ENCODE measurements at regions not wholly inside any gene's neighbourhood (a gene's known extent, or its start where the extent isn't known, plus 50 kb on each side); places are given as distances from the start of the nearest gene placed in this dataset.
A peak's percentile ranks its signal among the peaks of the same experiment; 100 is the strongest.

DNA sequence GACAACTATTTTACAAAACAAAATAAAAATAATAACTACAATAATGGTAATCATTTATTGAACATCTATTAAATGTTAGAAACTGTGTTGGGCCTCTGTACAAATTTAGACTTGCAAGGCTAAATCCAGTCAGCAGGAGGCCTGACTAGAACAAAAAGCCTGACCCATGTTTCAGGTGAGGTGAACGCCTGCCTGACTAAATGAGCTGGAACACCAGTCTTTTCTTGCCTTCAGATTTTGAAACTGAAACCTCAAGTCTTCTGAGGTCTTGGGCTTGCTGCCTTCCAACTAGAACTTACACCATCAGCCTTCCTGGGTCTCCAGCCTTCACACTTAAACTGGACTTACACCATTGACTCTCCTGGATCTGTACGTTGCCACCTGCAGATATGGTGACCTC, 706.9 kb downstream of the TBL1XR1 start:
- no peak overlapping the region for H3K27ac ChIP-seq
- no peak for TF ChIP-seq CTCF (IDR thresholded peaks at IDR 0.05; ENCODE audit: low read depth, low read length, missing control alignments)
- in situ Hi-C loops (cut with HindIII; ENCODE audit: low pct_ligation_motif_present, low sequenced_read_pairs) = no loop called here
- DNase-seq = no peak
- H3K4me3 ChIP-seq (ENCODE audit: low read depth, low read length) = no peak overlapping the region
- no peaks in the 10 kb centered on the region for H3K36me3 ChIP-seq (replicated peaks)
- no peaks in the 10 kb centered on the region for H3K27me3 ChIP-seq (replicated peaks)

- DNase-seq = no peak
- Histone ChIP-seq H3K4me3 (ENCODE audit: low read depth, low read length) (no peak overlapping the region), H3K27me3 (replicated peaks) (no peaks in the 10 kb centered on the region), H3K36me3 (replicated peaks) (no peaks in the 10 kb centered on the region), H3K27ac (no peak overlapping the region)
- in situ Hi-C loops (cut with HindIII; ENCODE audit: low pct_ligation_motif_present, low sequenced_read_pairs) = no loop called here
- TF ChIP-seq CTCF (IDR thresholded peaks at IDR 0.05; ENCODE audit: low read depth, low read length, missing control alignments) = no peak
These were observed 718.0 kb downstream of the TBL1XR1 start for GRCh38 chr3:176479248-176479647.

DNA sequence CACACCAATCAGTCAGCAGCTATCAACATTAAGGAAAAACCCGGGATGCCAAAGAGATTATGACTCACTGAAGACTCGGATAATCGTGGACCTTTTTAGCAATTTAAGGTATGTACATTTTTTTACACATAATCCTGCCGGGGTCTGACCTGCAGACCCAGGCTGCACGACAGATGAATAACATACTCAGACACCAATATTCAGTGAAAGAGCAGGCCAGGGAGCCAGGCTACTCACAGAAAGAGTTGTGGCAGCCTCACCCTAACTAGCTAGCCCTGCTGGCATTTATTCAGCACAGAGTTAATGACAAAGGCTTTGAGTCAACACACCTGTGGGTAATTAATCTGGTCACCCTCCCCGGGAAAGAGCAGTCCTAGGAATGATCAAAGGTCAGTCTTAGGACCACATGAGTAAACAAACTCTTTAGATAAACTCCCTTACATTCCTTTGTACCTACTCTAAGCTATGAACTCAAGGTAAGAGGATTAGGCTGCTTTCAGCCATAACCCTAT, 727.5 kb downstream of the TBL1XR1 start:
- DNase-seq = peak; percentile 0
- no peak overlapping the region for H3K27ac ChIP-seq
- no peak overlapping the region for H3K4me3 ChIP-seq (ENCODE audit: low read depth, low read length)
- TF ChIP-seq CTCF (IDR thresholded peaks at IDR 0.05; ENCODE audit: low read depth, low read length, missing control alignments) = no peak
- in situ Hi-C loops (cut with HindIII; ENCODE audit: low pct_ligation_motif_present, low sequenced_read_pairs) = no loop called here
- H3K27me3 ChIP-seq (replicated peaks) = no peaks in the 10 kb centered on the region
- H3K36me3 ChIP-seq (replicated peaks) = no peaks in the 10 kb centered on the region

DNA sequence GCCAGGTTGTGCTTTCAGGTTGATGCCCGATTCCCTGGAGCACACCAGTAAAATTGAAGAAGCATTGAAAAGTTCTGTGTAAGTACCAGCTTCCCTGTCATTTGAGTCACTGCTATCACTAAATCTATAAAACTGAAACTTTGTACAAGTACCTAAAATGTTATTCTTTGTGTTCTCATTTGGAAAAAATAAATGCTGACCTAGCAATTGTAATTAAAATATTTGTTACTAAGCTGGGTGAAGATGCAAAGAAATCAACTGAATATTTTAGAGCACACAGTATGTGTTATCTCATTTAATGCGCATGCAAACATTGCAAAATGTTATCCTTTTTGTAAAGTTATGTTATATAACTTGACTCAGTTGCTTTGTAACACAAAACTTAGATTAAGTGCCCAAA, 733.7 kb downstream of the TBL1XR1 start:
- Histone ChIP-seq H3K36me3 (replicated peaks) (no peaks in the 10 kb centered on the region), H3K27ac (no peak overlapping the region)
- in situ Hi-C loops (cut with HindIII; ENCODE audit: low pct_ligation_motif_present, low sequenced_read_pairs) = no loop called here

DNA sequence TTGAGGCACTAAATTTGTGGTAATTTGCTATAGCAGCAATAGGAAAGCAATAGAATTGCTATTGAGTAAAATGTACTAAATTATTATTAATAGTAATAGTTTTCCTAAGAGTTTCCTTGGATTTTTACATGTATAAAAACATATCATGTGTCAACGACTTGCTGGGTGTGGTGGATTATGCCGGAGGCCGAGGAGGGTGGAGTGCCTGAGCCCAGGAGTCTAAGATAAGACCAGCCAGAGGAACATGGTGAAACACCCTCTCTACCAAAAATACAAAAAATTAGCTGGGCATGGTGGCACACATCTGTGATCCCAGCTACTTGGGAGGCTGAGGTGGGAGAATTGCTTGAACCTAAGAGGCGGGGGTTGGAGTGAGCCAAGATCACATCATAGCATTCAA, 749.9 kb downstream of the TBL1XR1 start:
- TF ChIP-seq CTCF (IDR thresholded peaks at IDR 0.05; ENCODE audit: low read depth, low read length, missing control alignments) = no peak
- in situ Hi-C loops (cut with HindIII; ENCODE audit: low pct_ligation_motif_present, low sequenced_read_pairs) = no loop called here
- no peak overlapping the region for H3K27ac ChIP-seq

More for the DNA sequence above, 733.7 kb downstream of the TBL1XR1 start:
- TF ChIP-seq CTCF (IDR thresholded peaks at IDR 0.05; ENCODE audit: low read depth, low read length, missing control alignments) = no peak
- no peak overlapping the region for H3K4me3 ChIP-seq (ENCODE audit: low read depth, low read length)
- no peak for DNase-seq
- H3K27me3 ChIP-seq (replicated peaks) = no peaks in the 10 kb centered on the region

DNA sequence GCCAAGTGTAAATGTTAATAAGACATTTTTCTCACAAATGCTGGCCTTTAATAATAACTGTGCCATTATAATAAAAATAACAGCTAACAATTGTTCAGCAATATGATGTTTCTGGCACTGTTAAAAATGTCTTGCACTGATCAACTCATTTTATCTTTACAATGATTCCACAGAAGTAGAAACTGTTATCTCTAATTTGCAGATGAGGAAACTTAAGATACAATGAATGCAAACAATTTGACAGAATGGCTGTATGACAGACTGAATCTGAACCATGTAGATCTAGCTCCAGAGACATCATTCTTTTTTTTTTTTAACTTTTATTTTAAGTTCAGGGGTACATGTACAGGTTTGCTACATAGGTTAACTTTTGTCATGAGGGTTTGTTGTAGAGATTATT, 755.0 kb downstream of the TBL1XR1 start:
- H3K4me3 ChIP-seq (ENCODE audit: low read depth, low read length) = no peak overlapping the region
- H3K27me3 ChIP-seq (replicated peaks) = no peaks in the 10 kb centered on the region
- no peaks in the 10 kb centered on the region for H3K36me3 ChIP-seq (replicated peaks)
- H3K27ac ChIP-seq = no peak overlapping the region
- in situ Hi-C loops (cut with HindIII; ENCODE audit: low pct_ligation_motif_present, low sequenced_read_pairs) = no loop called here
- TF ChIP-seq CTCF (IDR thresholded peaks at IDR 0.05; ENCODE audit: low read depth, low read length, missing control alignments) = no peak
- DNase-seq = no peak

More for the DNA sequence above, 749.9 kb downstream of the TBL1XR1 start:
- no peak overlapping the region for H3K4me3 ChIP-seq (ENCODE audit: low read depth, low read length)
- H3K27me3 ChIP-seq (replicated peaks) = no peaks in the 10 kb centered on the region
- H3K36me3 ChIP-seq (replicated peaks) = no peaks in the 10 kb centered on the region
- no peak for DNase-seq
